ENCODE measurements at regions not wholly inside any gene's neighbourhood (a gene's known extent, or its start where the extent isn't known, plus 50 kb on each side); places are given as distances from the start of the nearest gene placed in this dataset.

GRCh38 chr13:106736941-106737340, 169.0 kb upstream of the ARGLU1 start:
- DNase-seq (ENCODE audit: extremely low read depth, low read depth), result no peak
- no peak for TF ChIP-seq CTCF (IDR thresholded peaks at IDR 0.05; ENCODE audit: low read depth, low read length, missing control alignments)
- no peak overlapping the region for H3K4me3 ChIP-seq (replicated peaks; ENCODE audit: low read depth, low read length)

DNA sequence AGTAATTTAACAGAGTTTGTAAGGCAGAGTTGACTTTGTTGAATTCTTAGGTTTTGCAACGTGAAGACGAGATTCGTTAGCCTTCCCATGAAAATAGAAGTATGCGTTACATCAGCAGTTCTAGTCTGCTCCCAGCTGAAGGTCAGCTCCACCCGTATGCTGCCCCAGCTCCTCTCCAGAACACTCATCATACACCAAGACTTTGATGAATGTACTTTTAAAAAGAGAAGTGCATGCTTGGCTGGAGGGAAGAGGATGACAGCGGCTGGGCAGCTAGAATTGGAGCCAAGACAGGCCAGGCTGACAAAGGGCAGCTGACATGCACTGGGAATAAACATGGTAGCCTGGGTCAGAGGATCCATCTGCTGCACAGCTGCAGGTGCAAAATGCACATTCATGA, 166.3 kb upstream of the ARGLU1 start:
- no peak overlapping the region for H3K4me3 ChIP-seq (replicated peaks; ENCODE audit: low read depth, low read length)
- TF ChIP-seq CTCF (IDR thresholded peaks at IDR 0.05; ENCODE audit: low read depth, low read length, missing control alignments), result no peak
- no peak for DNase-seq (ENCODE audit: extremely low read depth, low read depth)

DNA sequence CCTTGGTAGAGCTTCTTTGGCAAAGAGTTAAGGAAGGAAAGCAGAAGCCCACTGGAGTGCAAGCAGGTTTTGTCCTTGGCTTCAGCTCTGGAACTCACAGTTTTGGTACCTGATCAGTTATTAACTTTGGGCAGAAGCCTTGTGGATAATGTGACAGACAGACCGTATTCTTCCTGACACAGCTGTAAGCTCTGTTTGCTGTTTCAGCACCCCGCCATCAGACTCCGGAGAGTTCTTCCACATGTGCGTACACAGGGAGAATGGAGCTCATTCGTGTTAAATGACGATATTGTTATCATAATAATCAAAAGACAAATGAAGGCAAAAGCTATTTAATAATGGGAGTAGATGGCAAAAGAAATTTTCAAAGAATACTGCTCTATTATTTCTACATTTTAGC, 155.1 kb upstream of the ARGLU1 start:
- no peak overlapping the region for H3K4me3 ChIP-seq (replicated peaks; ENCODE audit: low read depth, low read length)
- no peak for TF ChIP-seq CTCF (IDR thresholded peaks at IDR 0.05; ENCODE audit: low read depth, low read length, missing control alignments)
- DNase-seq (ENCODE audit: extremely low read depth, low read depth), result no peak

GRCh38 chr13:106722620-106723019, 154.7 kb upstream of the ARGLU1 start:
- no peak for DNase-seq (ENCODE audit: extremely low read depth, low read depth)
- no peak for TF ChIP-seq CTCF (IDR thresholded peaks at IDR 0.05; ENCODE audit: low read depth, low read length, missing control alignments)

DNA sequence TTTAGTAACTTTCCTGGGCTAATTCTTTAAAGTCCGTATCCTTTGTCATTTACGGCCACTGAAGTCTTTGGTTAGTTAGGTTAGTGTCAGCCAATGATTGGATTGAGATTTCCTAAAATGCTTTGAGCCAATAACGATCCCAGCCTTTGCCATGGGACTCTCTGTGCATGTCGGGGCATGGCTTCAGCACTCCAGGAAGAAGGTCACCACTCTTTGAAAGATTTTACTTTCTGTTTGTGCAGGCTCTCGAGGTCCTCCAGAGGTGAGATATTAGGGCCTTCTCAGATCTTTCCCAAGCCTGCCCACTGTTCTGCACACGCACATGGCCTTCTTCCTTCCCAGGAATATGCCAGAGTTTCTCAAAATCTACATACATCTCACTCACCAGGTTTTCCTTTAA, 153.7 kb upstream of the ARGLU1 start:
- no peak overlapping the region for H3K4me3 ChIP-seq (replicated peaks; ENCODE audit: low read depth, low read length)
- TF ChIP-seq CTCF (IDR thresholded peaks at IDR 0.05; ENCODE audit: low read depth, low read length, missing control alignments), result no peak
- no peak for DNase-seq (ENCODE audit: extremely low read depth, low read depth)

More at GRCh38 chr13:106722620-106723019, 154.7 kb upstream of the ARGLU1 start:
- H3K4me3 ChIP-seq (replicated peaks; ENCODE audit: low read depth, low read length), result no peak overlapping the region

GRCh38 chr13:106714271-106714982, 146.5 kb upstream of the ARGLU1 start:
- TF ChIP-seq CTCF (IDR thresholded peaks at IDR 0.05; ENCODE audit: low read depth, low read length, missing control alignments), result no peak
- DNase-seq (ENCODE audit: extremely low read depth, low read depth), result no peak

DNA sequence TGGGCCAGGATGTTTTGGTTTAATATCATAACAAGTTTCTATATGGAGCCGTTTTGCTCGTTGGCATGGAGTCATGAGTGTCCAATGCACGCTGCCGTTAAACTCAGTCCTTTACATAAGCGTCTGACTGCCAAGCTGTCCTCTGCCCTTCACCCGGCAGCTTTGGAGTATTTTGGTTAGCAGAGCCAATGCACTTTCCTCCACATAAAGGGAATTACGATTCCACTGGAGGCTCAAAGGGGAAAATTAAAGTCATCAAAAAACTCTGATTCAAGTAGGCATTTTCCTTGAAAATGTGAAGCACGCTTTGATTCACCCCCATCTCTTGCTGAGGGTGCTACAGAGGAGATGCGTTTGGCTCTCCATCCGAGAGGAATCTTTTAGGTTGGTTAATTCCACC, 144.4 kb upstream of the ARGLU1 start:
- no peak overlapping the region for H3K4me3 ChIP-seq (replicated peaks; ENCODE audit: low read depth, low read length)
- DNase-seq (ENCODE audit: extremely low read depth, low read depth), result no peak
- no peak for TF ChIP-seq CTCF (IDR thresholded peaks at IDR 0.05; ENCODE audit: low read depth, low read length, missing control alignments)

More at GRCh38 chr13:106714271-106714982, 146.5 kb upstream of the ARGLU1 start:
- no peak overlapping the region for H3K4me3 ChIP-seq (replicated peaks; ENCODE audit: low read depth, low read length)
